HEK293T (cell line): ENCODE measurements at regions not wholly inside any gene's neighbourhood (a gene's known extent, or its start where the extent isn't known, plus 50 kb on each side); places are given as distances from the start of the nearest gene placed in this dataset.

Experiments
- BHLHE40 ChIP-seq: fragments of 450-650 bp; IDR thresholded peaks from 2 replicates; pipeline ENCODE4 v1.6.1; 2016; ENCODE audit warnings: mild to moderate bottlenecking, moderate library complexity, borderline replicate concordance
- ELF4 ChIP-seq: fragments of 450-650 bp; IDR thresholded peaks from 2 replicates; pipeline ENCODE4 v1.6.1; 2017; ENCODE audit warnings: antibody characterized with exemption
- FOXA1 ChIP-seq: fragments of 450-650 bp; IDR thresholded peaks from 2 replicates; pipeline ENCODE4 v1.6.1; 2016; ENCODE audit warnings: mild to moderate bottlenecking
- FOXM1 ChIP-seq: fragments of 450-650 bp; IDR thresholded peaks from 2 replicates; pipeline ENCODE4 v1.6.1; 2017; ENCODE audit warnings: mild to moderate bottlenecking, borderline replicate concordance
- L3MBTL2 ChIP-seq: fragments of 450-650 bp; conservative IDR thresholded peaks from 2 replicates; pipeline ENCODE4 v1.6.1; 2016; ENCODE audit warnings: mild to moderate bottlenecking
- LEF1 ChIP-seq: fragments of 450-650 bp; IDR thresholded peaks from 2 replicates; pipeline ENCODE4 v1.6.1; 2017; ENCODE audit warnings: mild to moderate bottlenecking, borderline replicate concordance
- NFRKB ChIP-seq: fragments of 450-650 bp; IDR thresholded peaks from 2 replicates; pipeline ENCODE4 v1.6.1; 2016; ENCODE audit warnings: mild to moderate bottlenecking, moderate library complexity
- PKNOX1 ChIP-seq: fragments of 450-650 bp; IDR thresholded peaks from 2 replicates; pipeline ENCODE4 v1.6.1; 2016
- SP1 ChIP-seq: fragments of 450-650 bp; IDR thresholded peaks from 2 replicates; pipeline ENCODE4 v1.6.1; 2017
- SUZ12 ChIP-seq: fragments of 450-650 bp; IDR thresholded peaks from 2 replicates; pipeline ENCODE4 v1.6.1; 2016; ENCODE audit warnings: mild to moderate bottlenecking
- TARDBP ChIP-seq: fragments of 450-650 bp; IDR thresholded peaks from 2 replicates; pipeline ENCODE4 v1.6.1; 2016
- ZNF384 ChIP-seq: fragments of 450-650 bp; IDR thresholded peaks from 2 replicates; pipeline ENCODE4 v1.6.1; 2016

GRCh38 chr20:39941245-39941644 lies 747.8 kb downstream of the MAFB start:
- TF ChIP-seq TARDBP (no peak), SP1 (no peak), FOXA1 (no peak), PKNOX1 (no peak), ZNF384 (no peak), LEF1 (no peak), SUZ12 (no peak), BHLHE40 (no peak), ELF4 (no peak), FOXM1 (no peak), L3MBTL2 (no peak), NFRKB (no peak)
